OCI-LY1 (cell line): ENCODE measurements at regions not wholly inside any gene's neighbourhood (a gene's known extent, or its start where the extent isn't known, plus 50 kb on each side); places are given as distances from the start of the nearest gene placed in this dataset.

Experiments used
- EZH2 ChIP-seq: fragments of 200-600 bp; sonication (generic), shearing (Covaris generic); IDR thresholded peaks from 2 replicates; pipeline ENCODE4 v1.8.0; 2017; ENCODE audit warnings: borderline replicate concordance, mixed run types, mild to moderate bottlenecking, antibody characterized with exemption, low read length, moderate library complexity, mixed read lengths
- TF ChIP-seq, protein P1 (sequence below): fragments of 200-600 bp; sonication (generic), shearing (Covaris generic); IDR thresholded peaks from 2 replicates; pipeline ENCODE4 v1.5.1; 2017; ENCODE audit warnings: mild to moderate bottlenecking, antibody characterized with exemption, low read length, moderate library complexity, mixed read lengths

DNA sequence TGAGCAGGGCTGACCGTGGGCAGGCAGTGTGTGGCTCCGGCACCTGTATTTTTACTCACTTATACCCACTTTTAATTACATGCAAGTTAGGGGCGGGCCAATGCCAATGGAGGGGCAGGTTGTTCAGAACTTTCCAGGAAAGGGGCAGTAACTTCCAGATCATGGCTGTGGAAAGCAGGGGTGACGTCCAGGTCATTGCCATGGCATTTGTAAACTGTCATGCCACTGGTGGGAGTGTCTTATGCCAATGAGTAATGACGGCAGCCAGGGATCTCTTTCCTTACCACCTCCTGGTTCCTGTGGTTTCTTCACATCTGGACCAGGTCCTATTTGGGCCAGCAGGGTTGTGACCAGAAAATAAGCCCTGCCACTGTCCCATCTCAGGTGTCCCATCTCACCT, 258.7 kb downstream of the THBS2 start:
- TF ChIP-seq, protein P1, sequence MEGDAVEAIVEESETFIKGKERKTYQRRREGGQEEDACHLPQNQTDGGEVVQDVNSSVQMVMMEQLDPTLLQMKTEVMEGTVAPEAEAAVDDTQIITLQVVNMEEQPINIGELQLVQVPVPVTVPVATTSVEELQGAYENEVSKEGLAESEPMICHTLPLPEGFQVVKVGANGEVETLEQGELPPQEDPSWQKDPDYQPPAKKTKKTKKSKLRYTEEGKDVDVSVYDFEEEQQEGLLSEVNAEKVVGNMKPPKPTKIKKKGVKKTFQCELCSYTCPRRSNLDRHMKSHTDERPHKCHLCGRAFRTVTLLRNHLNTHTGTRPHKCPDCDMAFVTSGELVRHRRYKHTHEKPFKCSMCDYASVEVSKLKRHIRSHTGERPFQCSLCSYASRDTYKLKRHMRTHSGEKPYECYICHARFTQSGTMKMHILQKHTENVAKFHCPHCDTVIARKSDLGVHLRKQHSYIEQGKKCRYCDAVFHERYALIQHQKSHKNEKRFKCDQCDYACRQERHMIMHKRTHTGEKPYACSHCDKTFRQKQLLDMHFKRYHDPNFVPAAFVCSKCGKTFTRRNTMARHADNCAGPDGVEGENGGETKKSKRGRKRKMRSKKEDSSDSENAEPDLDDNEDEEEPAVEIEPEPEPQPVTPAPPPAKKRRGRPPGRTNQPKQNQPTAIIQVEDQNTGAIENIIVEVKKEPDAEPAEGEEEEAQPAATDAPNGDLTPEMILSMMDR, result no peak
- no peak for TF ChIP-seq EZH2
